SK-N-SH (cell line): ENCODE measurements at regions not wholly inside any gene's neighbourhood (a gene's known extent, or its start where the extent isn't known, plus 50 kb on each side); places are given as distances from the start of the nearest gene placed in this dataset.

Experiments used
- CTCF ChIA-PET: fragments of 300-600, 350-600 bp; formaldehyde crosslinking; extraction: SDS; loops from one replicate; lab custom pipeline; 2021; lab: Yijun Ruan, JAX
- POLR2A ChIA-PET: fragments of 350-600 bp; sonication (Branson Sonifier 250); formaldehyde crosslinking; extraction: SDS; loops from one replicate; lab custom pipeline; 2020; ENCODE audit warnings: antibody characterized with exemption, inconsistent platforms; lab: Yijun Ruan, JAX
- DNase-seq: peaks from one replicate; pipeline ENCODE4 v3.0.0; 2012
- H2AFZ ChIP-seq: fragments of 200-600 bp; sonication (generic); 2 replicates; pipeline ENCODE4 v1.8.1; 2016; ENCODE audit warnings: antibody characterized with exemption, mild to moderate bottlenecking, low read depth
- H3F3A ChIP-seq: fragments of 200-600 bp; sonication (generic); replicated peaks from 2 replicates; pipeline ENCODE3; 2016; ENCODE audit warnings: antibody characterized with exemption, mild to moderate bottlenecking; ENCODE audit not compliant: insufficient read depth
- H3K27ac ChIP-seq, 2 experiments: fragments of 200-500 bp in 1 of 2; fragments of 200-600 bp in 1 of 2; sonication (Bioruptor generic) in 1 of 2; sonication (generic), shearing (Covaris generic) in 1 of 2; 2 replicates each; pipeline versions ENCODE4 v1.5.1 to v1.6.1; 2014 to 2016; ENCODE audit warnings: low read depth in 2 of 2, inconsistent platforms in 1 of 2, low read length in 1 of 2, mild to moderate bottlenecking in 1 of 2, mixed read lengths in 1 of 2
- H3K27me3 ChIP-seq: fragments of 200-600 bp; sonication (generic), shearing (Covaris generic); 2 replicates; pipeline ENCODE4 v1.6.1; 2016; ENCODE audit warnings: mixed run types; ENCODE audit not compliant: insufficient read depth
- H3K36me3 ChIP-seq, 2 experiments: fragments of 200-500 bp in 1 of 2; fragments of 200-600 bp in 1 of 2; sonication (Bioruptor generic) in 1 of 2; sonication (generic) in 1 of 2; replicated peaks in 1 of 2; 2 replicates each; pipeline versions ENCODE3 to v1.5.1; 2014 to 2016; ENCODE audit warnings: low read length in 1 of 2, mild to moderate bottlenecking in 1 of 2; ENCODE audit not compliant: insufficient read depth in 2 of 2, control insufficient read depth in 1 of 2
- H3K4me1 ChIP-seq, 2 experiments: fragments of 200-500 bp in 1 of 2; fragments of 200-600 bp in 1 of 2; sonication (Bioruptor generic) in 1 of 2; sonication (generic), shearing (Covaris generic) in 1 of 2; 2 replicates each; pipeline versions ENCODE4 v1.5.1 to v1.6.1; 2014 to 2016; ENCODE audit warnings: low read depth in 1 of 2, low read length in 1 of 2, mixed run types in 1 of 2; ENCODE audit not compliant: insufficient read depth in 2 of 2, control insufficient read depth in 1 of 2
- H3K4me2 ChIP-seq: fragments of 200-600 bp; sonication (generic), shearing (Covaris generic); 2 replicates; pipeline ENCODE4 v1.6.1; 2017; ENCODE audit warnings: mixed run types
- H3K4me3 ChIP-seq, 2 experiments: fragments of 200-500 bp in 1 of 2; fragments of 200-600 bp in 1 of 2; sonication (Bioruptor generic) in 1 of 2; sonication (generic), shearing (Covaris generic) in 1 of 2; 2 replicates each; pipeline versions ENCODE4 v1.5.1 to v1.8.1; 2014 to 2016; ENCODE audit warnings: low read depth in 2 of 2, inconsistent platforms in 1 of 2, low read length in 1 of 2, mild to moderate bottlenecking in 1 of 2, mixed read lengths in 1 of 2, moderate library complexity in 1 of 2
- H3K79me2 ChIP-seq: fragments of 200-600 bp; sonication (generic); 2 replicates; pipeline ENCODE4 v1.8.1; 2017; ENCODE audit warnings: mild to moderate bottlenecking; ENCODE audit not compliant: insufficient read depth
- H3K9ac ChIP-seq: fragments of 200-600 bp; sonication (generic); 2 replicates; pipeline ENCODE4 v1.6.1; 2017; ENCODE audit warnings: mixed run types
- H3K9me2 ChIP-seq: fragments of 200-600 bp; sonication (generic); 2 replicates; pipeline ENCODE4 v1.6.1; 2017; ENCODE audit warnings: mixed run types
- H3K9me3 ChIP-seq: fragments of 200-600 bp; sonication (generic); 2 replicates; pipeline ENCODE4 v1.6.1; 2017; ENCODE audit warnings: mixed run types, mild to moderate bottlenecking, moderate library complexity
- H4K20me1 ChIP-seq: fragments of 200-600 bp; sonication (generic); 2 replicates; pipeline ENCODE4 v1.6.1; 2017; ENCODE audit warnings: mild to moderate bottlenecking, mixed run types; ENCODE audit not compliant: insufficient read depth
- CTCF ChIP-seq: fragments of 200-600 bp; sonication (generic); IDR thresholded peaks from 2 replicates; pipeline ENCODE4 v1.6.1; 2017; ENCODE audit warnings: antibody characterized with exemption, mild to moderate bottlenecking, moderate library complexity
- ELF1 ChIP-seq: IDR thresholded peaks from 2 replicates; pipeline ENCODE4 v1.4.0; 2012
- FOSL2 ChIP-seq: IDR thresholded peaks from 2 replicates; pipeline ENCODE4 v1.4.0; 2012; ENCODE audit warnings: low read depth, mild to moderate bottlenecking, moderate library complexity, borderline replicate concordance
- GABPA ChIP-seq: IDR thresholded peaks from 2 replicates; pipeline ENCODE4 v1.4.0; 2012; ENCODE audit warnings: low read depth, mild to moderate bottlenecking
- GATA2 ChIP-seq: sonication (generic); formaldehyde crosslinking; IDR thresholded peaks from 2 replicates; pipeline ENCODE4 v1.5.0; 2020; ENCODE audit warnings: mild to moderate bottlenecking, missing genetic modification reagents
- MEF2A ChIP-seq: IDR thresholded peaks from 2 replicates; pipeline ENCODE4 v1.4.0; 2012; ENCODE audit warnings: low read depth, borderline replicate concordance
- PBX3 ChIP-seq: IDR thresholded peaks from 2 replicates; pipeline ENCODE4; 2012
- REST ChIP-seq: IDR thresholded peaks from 2 replicates; pipeline ENCODE4 v1.6.1; 2012; ENCODE audit warnings: mild to moderate bottlenecking, low read depth, low read length, moderate library complexity
- SMC3 ChIP-seq: IDR thresholded peaks from 2 replicates; pipeline ENCODE4 v1.6.1; 2012; ENCODE audit warnings: low read depth, low read length, improper control_type of control experiment
- TEAD4 ChIP-seq: IDR thresholded peaks from 2 replicates; pipeline ENCODE4 v1.4.0; 2012; ENCODE audit warnings: mild to moderate bottlenecking, borderline replicate concordance; ENCODE audit not compliant: insufficient read depth
- USF1 ChIP-seq: IDR thresholded peaks from 2 replicates; pipeline ENCODE4 v1.4.0; 2012; ENCODE audit warnings: low read depth, borderline replicate concordance
- USF2 ChIP-seq: fragments of 150-350 bp; IDR thresholded peaks from 2 replicates; pipeline ENCODE4 v1.6.1; 2017; ENCODE audit warnings: antibody characterized with exemption, low read length, low read depth, borderline replicate concordance
- YY1 ChIP-seq: IDR thresholded peaks from 2 replicates; pipeline ENCODE4 v1.4.0; 2012; ENCODE audit warnings: low read depth, mild to moderate bottlenecking
- WGBS: methylation state at CpG from one replicate; pipeline ENCODE4 v1.1.6; 2017; ENCODE audit warnings: low lambda C conversion rate; 5-methylcytosine and 5-hydroxymethylcytosine counted together

- H3K4me3 ChIP-seq = no peak overlapping the region
- peaks cover 0 to 4% of the 10 kb centered on the region in 2 experiments; a peak in 2 of 4 replicates for H3K4me1 ChIP-seq
- H3K9me3 ChIP-seq = no peaks in the 10 kb centered on the region
- H4K20me1 ChIP-seq = no peaks in the 10 kb centered on the region
- no peak for DNase-seq
- TF ChIP-seq USF2 = no peak
- CTCF ChIA-PET = interaction anchor here (0.7 kb wide), 1 partner anchor 137 kb away, joined by 4 read pairs; no protein-coding TSS in a partner anchor
- no peak overlapping the region for H2AFZ ChIP-seq
- no peaks in the 10 kb centered on the region for H3F3A ChIP-seq
- H3K9ac ChIP-seq = no peak overlapping the region
- H3K27ac ChIP-seq = no peak overlapping the region
- POLR2A ChIA-PET = no interaction called here
- H3K36me3 ChIP-seq = no peaks in the 10 kb centered on the region
- H3K4me2 ChIP-seq = no peak overlapping the region
- H3K79me2 ChIP-seq = no peaks in the 10 kb centered on the region
- H3K9me2 ChIP-seq = no peaks in the 10 kb centered on the region
- H3K27me3 ChIP-seq = no peaks in the 10 kb centered on the region
Observed at GRCh38 chr12:43009846-43010240, 420.3 kb upstream of the PRICKLE1 start.

GRCh38 chr12:43008953-43009845 is 419.7 kb upstream of the PRICKLE1 start:
- no peak overlapping the region for H2AFZ ChIP-seq
- no peak overlapping the region for H3K27ac ChIP-seq
- peak; percentile 11 for DNase-seq
- no peaks in the 10 kb centered on the region for H4K20me1 ChIP-seq
- H3K9me2 ChIP-seq = no peaks in the 10 kb centered on the region
- H3K79me2 ChIP-seq = no peaks in the 10 kb centered on the region
- TF ChIP-seq YY1 = no peak
- TF ChIP-seq PBX3 = no peak
- TF ChIP-seq SMC3 = no peak
- no peak for TF ChIP-seq GABPA
- TF ChIP-seq ELF1 = no peak
- TF ChIP-seq USF1 = no peak
- no peak for TF ChIP-seq TEAD4
- TF ChIP-seq FOSL2 = no peak
- TF ChIP-seq CTCF = no peak
- no peak for TF ChIP-seq GATA2 (CRISPR knock-in tag)
- no peak for TF ChIP-seq MEF2A
- TF ChIP-seq REST = no peak
- CTCF ChIA-PET = interaction anchor here (0.6 to 0.7 kb wide), 2 partner anchors 137 to 212 kb away, joined by 3 to 4 read pairs; no protein-coding TSS in a partner anchor
- H3K9me3 ChIP-seq = no peaks in the 10 kb centered on the region
- no peaks in the 10 kb centered on the region for H3F3A ChIP-seq
- H3K4me2 ChIP-seq = no peak overlapping the region
- H3K27me3 ChIP-seq = no peaks in the 10 kb centered on the region
- peaks cover 0 to 5% of the 10 kb centered on the region in 2 experiments; a peak in 2 of 4 replicates for H3K4me1 ChIP-seq
- H3K4me3 ChIP-seq = no peak overlapping the region
- WGBS = 35% methylated on average over 2 of the region's 2 CpGs
- POLR2A ChIA-PET = no interaction called here
- H3K36me3 ChIP-seq = no peaks in the 10 kb centered on the region
- H3K9ac ChIP-seq = no peak overlapping the region
